Mucosa of rectum (tissue), 2 donors: ENCODE measurements at regions not wholly inside any gene's neighbourhood (a gene's known extent, or its start where the extent isn't known, plus 50 kb on each side); places are given as distances from the start of the nearest gene placed in this dataset.

Source experiments
- H3K27ac ChIP-seq, 2 donors: one replicate each; pipeline ENCODE4 v1.7.0; 2013; ENCODE audit warnings: inconsistent platforms in 2 of 2, low read depth in 2 of 2, low read length in 2 of 2
- H3K27me3 ChIP-seq, 2 donors: one replicate each; pipeline ENCODE4 v1.7.0; 2013; ENCODE audit warnings: low read length in 2 of 2; ENCODE audit not compliant: control insufficient read depth in 2 of 2, insufficient read depth in 2 of 2
- H3K36me3 ChIP-seq, 2 donors: one replicate each; pipeline ENCODE4 v1.7.0; 2013; ENCODE audit warnings: low read length in 2 of 2; ENCODE audit not compliant: control insufficient read depth in 2 of 2, insufficient read depth in 2 of 2
- H3K4me1 ChIP-seq, 2 donors: one replicate each; pipeline ENCODE4 v1.7.0; 2013; ENCODE audit warnings: low read length in 2 of 2, mild to moderate bottlenecking in 1 of 2; ENCODE audit not compliant: control insufficient read depth in 2 of 2, insufficient read depth in 2 of 2
- H3K4me3 ChIP-seq, 2 donors: one replicate each; pipeline ENCODE4 v1.7.0; 2013; ENCODE audit warnings: low read length in 2 of 2
- H3K9ac ChIP-seq, 2 donors: one replicate each; pipeline ENCODE4 v1.7.0; 2013; ENCODE audit warnings: low read length in 2 of 2, low read depth in 1 of 2, mild to moderate bottlenecking in 1 of 2
- H3K9me3 ChIP-seq, 2 donors: one replicate each; pipeline ENCODE4 v1.7.0; 2013; ENCODE audit warnings: low read length in 2 of 2; ENCODE audit not compliant: control insufficient read depth in 2 of 2
- donor health status: healthy.
- donor health status: Normal muscosa, but diverticular disease.

DNA sequence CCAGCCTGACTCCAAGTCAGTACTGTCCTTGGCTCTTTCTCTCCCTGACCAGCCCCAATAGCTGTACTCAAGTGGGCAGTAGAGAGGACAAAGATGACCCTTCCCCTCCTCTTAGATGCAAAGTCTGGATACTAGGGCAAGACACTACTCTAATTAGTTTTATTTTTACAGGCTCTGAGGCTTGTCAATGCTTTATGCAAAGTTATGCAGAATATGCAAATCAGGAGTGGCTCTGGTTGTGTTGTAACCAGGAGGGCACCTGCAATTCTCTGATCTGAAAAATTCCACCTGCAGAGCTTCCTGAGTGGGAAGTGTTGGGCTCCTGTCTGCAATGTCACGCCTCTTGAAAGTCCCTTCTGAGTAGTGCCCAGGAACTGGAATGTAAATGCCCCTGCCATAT lies 201.5 kb downstream of the RGS3 start:
- Histone ChIP-seq H3K4me1 (no peaks in the 10 kb centered on the region), H3K36me3 (no peaks in the 10 kb centered on the region), H3K4me3 (no peak overlapping the region), H3K27ac (no peak overlapping the region), H3K9me3 (no peaks in the 10 kb centered on the region), H3K9ac (no peak overlapping the region), H3K27me3 (peaks cover 0 to 2% of the 10 kb centered on the region in 2 donors)

DNA sequence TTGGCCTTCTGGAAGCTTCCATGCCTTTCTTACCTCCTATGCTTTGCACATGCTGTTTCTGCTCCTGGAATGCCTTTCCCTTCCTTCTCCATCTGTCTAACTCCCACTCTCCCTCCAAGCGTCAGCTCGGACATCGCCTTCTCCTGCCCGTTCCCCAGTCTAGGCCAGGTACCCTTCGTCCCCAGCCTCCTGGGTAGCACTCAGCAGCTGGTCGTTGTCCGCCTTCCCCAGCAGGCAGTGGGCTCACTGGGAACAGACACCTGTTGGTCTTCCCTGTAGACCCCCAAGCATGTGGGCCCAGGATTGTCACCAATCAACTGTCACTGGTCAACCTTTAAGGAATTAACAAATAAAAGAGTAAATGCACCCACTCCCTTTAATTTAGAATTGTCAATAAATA lies 202.2 kb downstream of the RGS3 start:
- H3K27me3 ChIP-seq = no peaks in the 10 kb centered on the region
- no peak overlapping the region for H3K27ac ChIP-seq
- H3K4me1 ChIP-seq = no peaks in the 10 kb centered on the region
- H3K9ac ChIP-seq = no peak overlapping the region
- no peaks in the 10 kb centered on the region for H3K36me3 ChIP-seq
- no peaks in the 10 kb centered on the region for H3K9me3 ChIP-seq
- no peak overlapping the region for H3K4me3 ChIP-seq

DNA sequence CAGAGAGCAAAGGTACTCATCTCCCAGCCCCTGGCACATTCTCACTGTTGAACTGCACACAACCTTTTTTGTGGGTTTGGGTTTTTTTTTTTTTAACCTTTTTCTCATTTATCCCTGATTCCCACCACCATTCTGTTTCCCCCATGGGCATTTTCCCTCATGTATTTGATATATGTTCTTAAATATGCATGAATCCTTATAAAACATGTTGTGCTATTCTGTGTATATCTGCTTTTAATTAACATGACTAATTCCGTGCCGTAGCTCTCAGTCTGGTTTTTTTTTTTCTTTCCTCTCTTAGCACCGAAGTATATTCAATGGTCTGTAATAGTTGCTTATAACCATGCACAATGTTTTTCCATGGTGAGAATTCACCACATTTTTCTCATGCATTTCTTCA lies 204.5 kb downstream of the RGS3 start:
- Histone ChIP-seq H3K27ac (no peak overlapping the region), H3K4me1 (no peaks in the 10 kb centered on the region), H3K27me3 (no peaks in the 10 kb centered on the region), H3K4me3 (no peak overlapping the region), H3K9ac (no peak overlapping the region), H3K36me3 (no peaks in the 10 kb centered on the region), H3K9me3 (no peaks in the 10 kb centered on the region)

DNA sequence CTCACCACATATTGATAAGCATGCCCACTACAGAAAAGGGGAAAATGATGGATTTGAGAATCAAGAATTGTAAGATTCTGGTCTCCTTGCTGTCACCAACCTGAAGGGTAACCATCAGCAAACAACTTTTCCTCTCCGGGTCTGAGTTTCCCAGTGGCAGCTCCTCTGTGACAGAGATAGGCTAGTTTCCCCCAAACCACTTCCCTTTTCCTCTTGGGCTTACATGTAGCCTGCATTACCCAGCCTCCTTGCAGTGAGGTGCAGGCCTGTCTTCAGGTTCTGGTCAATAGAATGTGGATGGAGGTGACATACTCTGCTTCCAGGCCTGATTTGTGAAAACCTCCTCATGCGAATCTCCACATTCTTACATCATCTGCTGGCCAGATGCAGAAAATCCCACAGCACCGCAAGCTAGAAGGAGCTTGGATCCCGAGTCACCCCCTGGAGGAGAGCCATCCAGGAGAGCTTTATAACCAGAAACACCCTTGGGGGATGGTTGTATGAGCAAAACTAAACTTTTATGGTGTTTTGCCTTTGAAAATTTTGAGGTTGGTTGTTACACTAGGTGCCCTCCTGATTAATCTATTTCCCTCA lies 206.1 kb downstream of the RGS3 start:
- Histone ChIP-seq H3K27ac (no peak overlapping the region), H3K4me3 (no peak overlapping the region), H3K36me3 (no peaks in the 10 kb centered on the region), H3K4me1 (no peaks in the 10 kb centered on the region), H3K9ac (no peak overlapping the region), H3K27me3 (no peaks in the 10 kb centered on the region), H3K9me3 (no peaks in the 10 kb centered on the region)

GRCh38 chr9:113673726-113674125 lies 202.4 kb upstream of the ZNF618 start:
- Histone ChIP-seq H3K9ac (no peak overlapping the region), H3K36me3 (no peaks in the 10 kb centered on the region), H3K9me3 (no peaks in the 10 kb centered on the region), H3K4me1 (no peaks in the 10 kb centered on the region), H3K27me3 (peaks cover 0 to 3% of the 10 kb centered on the region in 2 donors), H3K4me3 (no peak overlapping the region), H3K27ac (no peak overlapping the region)

- Histone ChIP-seq H3K4me1 (no peaks in the 10 kb centered on the region), H3K9me3 (no peaks in the 10 kb centered on the region), H3K9ac (no peak overlapping the region), H3K27ac (no peak overlapping the region), H3K27me3 (peaks cover 0 to 3% of the 10 kb centered on the region in 2 donors), H3K4me3 (no peak overlapping the region), H3K36me3 (no peaks in the 10 kb centered on the region)
Measured at GRCh38 chr9:113674436-113674835, 201.7 kb upstream of the ZNF618 start.

GRCh38 chr9:113675475-113675941 lies 200.6 kb upstream of the ZNF618 start:
- H3K36me3 ChIP-seq = no peaks in the 10 kb centered on the region
- peaks cover 0 to 3% of the 10 kb centered on the region in 2 donors for H3K27me3 ChIP-seq
- no peak overlapping the region for H3K27ac ChIP-seq
- no peak overlapping the region for H3K4me3 ChIP-seq
- no peaks in the 10 kb centered on the region for H3K9me3 ChIP-seq
- H3K9ac ChIP-seq = no peak overlapping the region
- H3K4me1 ChIP-seq = no peaks in the 10 kb centered on the region

DNA sequence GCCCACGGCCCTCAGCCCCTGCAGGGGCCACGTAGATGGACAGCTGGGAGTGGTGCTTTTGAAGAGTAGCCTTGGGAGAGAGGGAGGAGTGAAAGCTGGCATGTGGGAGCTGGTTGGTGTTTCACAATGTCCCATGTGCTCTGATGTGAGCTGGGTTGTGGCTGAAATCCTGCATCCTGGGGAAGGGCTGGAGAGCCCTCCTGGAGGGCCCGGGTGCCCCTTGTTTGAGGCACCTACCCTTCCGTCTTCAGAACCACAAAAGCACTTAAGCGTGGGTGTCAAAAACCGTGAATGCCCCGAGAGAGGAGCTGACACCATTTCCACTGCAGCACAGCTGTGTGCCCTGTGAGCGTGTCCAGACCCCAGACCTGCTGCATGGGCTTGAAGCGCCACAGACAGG lies 199.1 kb upstream of the ZNF618 start:
- no peak overlapping the region for H3K4me3 ChIP-seq
- H3K27ac ChIP-seq = no peak overlapping the region
- H3K36me3 ChIP-seq = no peaks in the 10 kb centered on the region
- no peaks in the 10 kb centered on the region for H3K9me3 ChIP-seq
- H3K27me3 ChIP-seq = peaks cover 0 to 3% of the 10 kb centered on the region in 2 donors
- H3K9ac ChIP-seq = no peak overlapping the region
- no peaks in the 10 kb centered on the region for H3K4me1 ChIP-seq

DNA sequence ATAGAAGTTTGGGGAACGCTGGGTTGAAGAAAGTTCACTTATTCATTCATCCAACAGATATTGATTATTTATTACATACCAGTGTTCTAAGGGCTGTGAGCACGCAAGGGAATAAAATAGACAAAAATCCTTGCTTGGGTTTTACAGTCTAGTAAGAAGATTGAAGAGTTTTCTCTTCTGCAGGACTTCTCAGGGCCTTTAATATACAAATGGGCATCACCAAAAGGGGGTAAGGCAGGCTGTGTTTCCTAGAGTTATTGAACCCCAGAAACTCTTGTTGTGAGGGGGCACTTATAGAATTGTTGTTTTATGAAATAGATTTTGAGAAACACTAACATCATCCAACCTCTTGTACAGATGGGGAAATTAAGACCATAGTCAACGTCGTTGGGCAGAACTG lies 198.5 kb upstream of the ZNF618 start:
- no peak overlapping the region for H3K4me3 ChIP-seq
- no peak overlapping the region for H3K27ac ChIP-seq
- H3K4me1 ChIP-seq = peaks cover 0 to 3% of the 10 kb centered on the region in 2 donors
- H3K9ac ChIP-seq = no peak overlapping the region
- no peaks in the 10 kb centered on the region for H3K36me3 ChIP-seq
- H3K9me3 ChIP-seq = no peaks in the 10 kb centered on the region
- peaks cover 0 to 3% of the 10 kb centered on the region in 2 donors for H3K27me3 ChIP-seq

- peaks cover 0 to 4% of the 10 kb centered on the region in 2 donors for H3K4me1 ChIP-seq
Measured at GRCh38 chr9:113678119-113678858, 197.8 kb upstream of the ZNF618 start.

More at GRCh38 chr9:113678119-113678858, 197.8 kb upstream of the ZNF618 start:
- Histone ChIP-seq H3K36me3 (no peaks in the 10 kb centered on the region), H3K9ac (no peak overlapping the region), H3K9me3 (no peaks in the 10 kb centered on the region), H3K27ac (no peak overlapping the region), H3K4me3 (no peak overlapping the region), H3K27me3 (peaks cover 0 to 3% of the 10 kb centered on the region in 2 donors)
